B cell (primary cell): ENCODE measurements at regions not wholly inside any gene's neighbourhood (a gene's known extent, or its start where the extent isn't known, plus 50 kb on each side); places are given as distances from the start of the nearest gene placed in this dataset.

Experiments used
- ATAC-seq: fragments of 200-7000 bp; cut with Tn5 transposase; one replicate; pipeline ENCODE4 v1.10.0; 2021; ENCODE audit warnings: low read depth, mild to moderate bottlenecking, moderate number of reproducible peaks, moderate library complexity
- CTCF ChIA-PET: fragments of 350-600 bp; sonication (Branson Sonifier 250); formaldehyde crosslinking; loops from one replicate; lab custom pipeline; 2021; ENCODE audit warnings: antibody characterized with exemption, inconsistent platforms; lab: Charles Lee
- POLR2A ChIA-PET: fragments of 350-600 bp; sonication (Branson Sonifier 250); formaldehyde crosslinking; loops from one replicate; lab custom pipeline; 2021; ENCODE audit warnings: antibody characterized with exemption; lab: Charles Lee
- DNase-seq: peaks from one replicate; pipeline ENCODE4 v3.0.0; 2013
- H2AFZ ChIP-seq: 2 replicates; pipeline ENCODE4 v1.6.1; 2012; ENCODE audit warnings: mild to moderate bottlenecking, low read depth, low read length; ENCODE audit not compliant: insufficient read depth, poor library complexity, severe bottlenecking
- H3K27ac ChIP-seq, 2 donors: 1 replicate in 1 of 2; 2 replicates in 1 of 2; pipeline ENCODE4 v1.5.1; 2012 to 2013; ENCODE audit warnings: low read length in 2 of 2, mild to moderate bottlenecking in 2 of 2, moderate library complexity in 1 of 2
- H3K27me3 ChIP-seq, 4 experiments: fragments of 200-600 bp in 1 of 4; sonication (generic) in 1 of 4; replicated peaks in 1 of 4; 1 replicate in 2 of 4; 2 replicates in 2 of 4; pipeline versions ENCODE4 v1.6.1 to v1.7.0; 2013 to 2016; ENCODE audit warnings: low read length in 3 of 4, mild to moderate bottlenecking in 2 of 4, mixed read lengths in 1 of 4, moderate library complexity in 1 of 4; ENCODE audit not compliant: insufficient read depth in 4 of 4, control insufficient read depth in 3 of 4; ENCODE audit errors: control extremely low read depth in 1 of 4
- H3K36me3 ChIP-seq, 2 experiments: replicated peaks in 1 of 2; 1 replicate in 1 of 2; 2 replicates in 1 of 2; pipeline versions ENCODE4 v1.6.1 to v1.7.1; 2013; ENCODE audit warnings: low read length in 1 of 2; ENCODE audit not compliant: insufficient read depth in 2 of 2, control insufficient read depth in 1 of 2; ENCODE audit errors: control extremely low read depth in 1 of 2, extremely low read depth in 1 of 2
- H3K4me1 ChIP-seq, 2 donors: fragments of 200-600 bp in 1 of 2; sonication (generic) in 1 of 2; 1 replicate in 1 of 2; 2 replicates in 1 of 2; pipeline versions ENCODE4 v1.5.1 to v1.6.1; 2013 to 2017; ENCODE audit warnings: low read length in 2 of 2; ENCODE audit not compliant: control insufficient read depth in 2 of 2, insufficient read depth in 2 of 2
- H3K4me2 ChIP-seq: replicated peaks from 2 replicates; pipeline ENCODE3; 2012; ENCODE audit warnings: mild to moderate bottlenecking, low read depth, low read length; ENCODE audit not compliant: poor library complexity, severe bottlenecking
- H3K4me3 ChIP-seq, 5 experiments: fragments of 200-600 bp in 1 of 5; sonication (generic) in 1 of 5; 1 replicate in 3 of 5; 2 replicates in 2 of 5; pipeline versions ENCODE4 v1.5.1 to v1.7.0; 2011 to 2016; ENCODE audit warnings: low read length in 4 of 5, mild to moderate bottlenecking in 4 of 5, low read depth in 2 of 5, control low read depth in 1 of 5, moderate library complexity in 1 of 5; ENCODE audit not compliant: insufficient read depth in 1 of 5; ENCODE audit errors: control extremely low read depth in 1 of 5, extremely low read depth in 1 of 5
- H3K79me2 ChIP-seq: fragments of 200-600 bp; sonication (generic); one replicate; pipeline ENCODE4 v1.6.0; 2016; ENCODE audit warnings: low read length; ENCODE audit not compliant: control insufficient read depth, insufficient read depth
- H3K9ac ChIP-seq: fragments of 200-600 bp; sonication (generic); 2 replicates; pipeline ENCODE4 v1.6.1; 2017; ENCODE audit warnings: mild to moderate bottlenecking, low read length, moderate library complexity
- H3K9me3 ChIP-seq, 3 donors: one replicate each; pipeline versions ENCODE4 v1.6.1 to v1.7.1; 2013; ENCODE audit warnings: low read length in 2 of 3; ENCODE audit not compliant: control insufficient read depth in 2 of 3, insufficient read depth in 1 of 3; ENCODE audit errors: control extremely low read depth in 1 of 3
- H4K20me1 ChIP-seq: 2 replicates; pipeline ENCODE4 v1.6.0; 2012; ENCODE audit warnings: mild to moderate bottlenecking, low read length; ENCODE audit not compliant: insufficient read depth, control insufficient read depth, poor library complexity, severe bottlenecking
- H3K27ac Mint-ChIP-seq: one replicate; pipeline ENCODE4 v1.8.0; 2021; ENCODE audit warnings: mixed read lengths
- H3K27me3 Mint-ChIP-seq: one replicate; pipeline ENCODE4 v1.8.0; 2021; ENCODE audit warnings: mixed read lengths
- H3K4me1 Mint-ChIP-seq: one replicate; pipeline ENCODE4 v1.8.0; 2021; ENCODE audit warnings: mixed read lengths
- H3K4me3 Mint-ChIP-seq: one replicate; pipeline ENCODE4 v1.8.0; 2021; ENCODE audit warnings: mixed read lengths
- H3K9me3 Mint-ChIP-seq: one replicate; pipeline ENCODE4 v1.8.0; 2022; ENCODE audit warnings: mixed read lengths; ENCODE audit not compliant: insufficient read depth
- EZH2 ChIP-seq: IDR thresholded peaks from 2 replicates; pipeline ENCODE4 v1.6.1; 2012; ENCODE audit warnings: borderline replicate concordance, low read depth, mild to moderate bottlenecking, moderate library complexity, low read length; ENCODE audit not compliant: insufficient read depth, poor library complexity, severe bottlenecking
- WGBS: methylation state at CpG from one replicate; pipeline ENCODE4 v1.1.5; 2013; ENCODE audit warnings: missing lambda C conversion rate; ENCODE audit not compliant: insufficient coverage; 5-methylcytosine and 5-hydroxymethylcytosine counted together
- intact Hi-C: fragments of 100-400 bp; cut with micrococcal nuclease; formaldehyde crosslinking; loops from one replicate; pipeline ENCODE4 v1.10.0; 2022
- TF ChIP-seq, protein P1 (sequence below): fragments of 200-600 bp; IDR thresholded peaks from one replicate; pipeline ENCODE4 v1.8.0; 2022; ENCODE audit warnings: antibody characterized with exemption, mild to moderate bottlenecking

GRCh38 chr15:93496888-93497287, 407.9 kb upstream of the RGMA start:
- H3K4me1 Mint-ChIP-seq: no peaks in the 10 kb centered on the region
- no peak overlapping the region for H3K27ac Mint-ChIP-seq
- WGBS: no CpG with 5 or more reads among the region's 5 CpGs
- intact Hi-C loops: no loop called here
- Histone ChIP-seq H3K4me3 (no peak overlapping the region), H3K4me1 (no peaks in the 10 kb centered on the region), H3K9ac (no peak overlapping the region), H3K27me3 (no peaks in the 10 kb centered on the region), H3K9me3 (no peaks in the 10 kb centered on the region), H3K27ac (no peak overlapping the region), H3K36me3 (no peaks in the 10 kb centered on the region), H3K4me2 (no peak overlapping the region), H2AFZ (no peak overlapping the region), H4K20me1 (no peaks in the 10 kb centered on the region), H3K79me2 (no peaks in the 10 kb centered on the region)
- no peak overlapping the region for H3K4me3 Mint-ChIP-seq
- no peak for TF ChIP-seq EZH2
- TF ChIP-seq, protein P1, sequence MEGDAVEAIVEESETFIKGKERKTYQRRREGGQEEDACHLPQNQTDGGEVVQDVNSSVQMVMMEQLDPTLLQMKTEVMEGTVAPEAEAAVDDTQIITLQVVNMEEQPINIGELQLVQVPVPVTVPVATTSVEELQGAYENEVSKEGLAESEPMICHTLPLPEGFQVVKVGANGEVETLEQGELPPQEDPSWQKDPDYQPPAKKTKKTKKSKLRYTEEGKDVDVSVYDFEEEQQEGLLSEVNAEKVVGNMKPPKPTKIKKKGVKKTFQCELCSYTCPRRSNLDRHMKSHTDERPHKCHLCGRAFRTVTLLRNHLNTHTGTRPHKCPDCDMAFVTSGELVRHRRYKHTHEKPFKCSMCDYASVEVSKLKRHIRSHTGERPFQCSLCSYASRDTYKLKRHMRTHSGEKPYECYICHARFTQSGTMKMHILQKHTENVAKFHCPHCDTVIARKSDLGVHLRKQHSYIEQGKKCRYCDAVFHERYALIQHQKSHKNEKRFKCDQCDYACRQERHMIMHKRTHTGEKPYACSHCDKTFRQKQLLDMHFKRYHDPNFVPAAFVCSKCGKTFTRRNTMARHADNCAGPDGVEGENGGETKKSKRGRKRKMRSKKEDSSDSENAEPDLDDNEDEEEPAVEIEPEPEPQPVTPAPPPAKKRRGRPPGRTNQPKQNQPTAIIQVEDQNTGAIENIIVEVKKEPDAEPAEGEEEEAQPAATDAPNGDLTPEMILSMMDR: no peak
- no peaks in the 10 kb centered on the region for H3K9me3 Mint-ChIP-seq
- DNase-seq (no peak), ATAC-seq (no peak)
- CTCF ChIA-PET: no interaction called here
- POLR2A ChIA-PET: no interaction called here
- H3K27me3 Mint-ChIP-seq: no peaks in the 10 kb centered on the region

DNA sequence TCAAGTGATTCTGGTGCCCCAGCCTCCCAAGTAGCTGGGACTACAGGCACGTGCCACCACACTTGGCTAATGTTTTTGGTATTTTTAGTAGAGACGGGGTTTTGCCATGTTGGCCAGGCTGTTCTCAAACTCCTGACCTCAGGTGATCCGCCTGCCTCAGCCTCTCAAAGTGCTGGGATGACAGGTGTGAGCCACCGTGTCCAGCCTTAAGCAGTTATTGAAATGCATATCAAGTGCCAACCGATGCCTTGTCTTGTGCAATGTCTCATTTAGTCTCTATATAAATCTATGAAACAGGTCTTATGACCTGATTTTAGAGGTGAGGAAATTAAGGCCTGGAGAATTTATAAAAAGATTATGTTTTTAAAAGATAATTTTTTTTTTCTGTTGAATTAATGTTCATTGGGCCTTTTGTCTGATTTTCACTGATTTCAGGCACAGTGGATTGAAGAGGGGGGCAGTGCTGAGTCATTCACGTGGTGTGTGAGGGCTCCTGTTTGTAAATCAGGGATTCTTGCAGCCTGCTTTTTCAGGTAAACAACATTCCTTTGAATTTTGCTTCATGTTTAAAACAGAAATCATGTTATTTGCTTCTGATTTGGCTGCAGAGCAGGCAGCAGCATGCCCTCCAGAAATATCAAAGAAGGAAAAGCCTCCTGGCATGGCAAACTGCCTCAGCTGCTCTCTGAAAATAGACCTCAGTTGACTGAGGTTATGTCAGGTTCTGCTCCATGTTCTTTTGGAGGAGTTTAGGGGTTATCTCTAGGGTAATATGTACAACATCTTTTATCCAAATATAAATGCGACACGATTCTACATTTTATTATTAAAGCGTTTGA, 407.0 kb upstream of the RGMA start:
- Mint-ChIP-seq H3K4me3 (no peak overlapping the region), H3K27me3 (no peaks in the 10 kb centered on the region), H3K4me1 (no peaks in the 10 kb centered on the region), H3K9me3 (no peaks in the 10 kb centered on the region), H3K27ac (no peak overlapping the region)
- Histone ChIP-seq H3K4me3 (no peak overlapping the region), H3K79me2 (no peaks in the 10 kb centered on the region), H3K27me3 (no peaks in the 10 kb centered on the region), H3K9me3 (no peaks in the 10 kb centered on the region), H3K4me2 (no peak overlapping the region), H3K27ac (no peak overlapping the region), H4K20me1 (no peaks in the 10 kb centered on the region), H3K9ac (no peak overlapping the region), H3K36me3 (no peaks in the 10 kb centered on the region), H3K4me1 (no peaks in the 10 kb centered on the region), H2AFZ (no peak overlapping the region)
- no peak for TF ChIP-seq EZH2
- DNase-seq (no peak), ATAC-seq (no peak)
- WGBS: 82% methylated on average over 3 of the region's 9 CpGs
- intact Hi-C loops: no loop called here
- POLR2A ChIA-PET: no interaction called here
- CTCF ChIA-PET: no interaction called here
